ENCODE measurements at regions not wholly inside any gene's neighbourhood (a gene's known extent, or its start where the extent isn't known, plus 50 kb on each side); places are given as distances from the start of the nearest gene placed in this dataset.

- Histone ChIP-seq H3K4me1 (no peaks in the 10 kb centered on the region), H3K36me3 (ENCODE audit: control insufficient read depth, insufficient read depth, low read length) (no peaks in the 10 kb centered on the region), H3K9me3 (no peaks in the 10 kb centered on the region), H3K4me3 (ENCODE audit: low read depth, low read length) (no peak overlapping the region), H3K27me3 (replicated peaks; ENCODE audit: control insufficient read depth, insufficient read depth, low read length) (no peaks in the 10 kb centered on the region)
- H3K36me3 Mint-ChIP-seq (ENCODE audit: insufficient read depth, unreplicated experiment): no peaks in the 10 kb centered on the region
- no TSS peak for BruUV-seq (replicated peaks)
- intact Hi-C loops (cut with micrococcal nuclease; ENCODE audit: unreplicated experiment): no loop called here
- ChIA-PET POLR2A (no interaction called here), CTCF (no interaction called here)
- no peak for DNase-seq
- no peak overlapping the region for H3K27ac Mint-ChIP-seq (ENCODE audit: unreplicated experiment)
- H3K27me3 Mint-ChIP-seq (ENCODE audit: insufficient read depth, unreplicated experiment): no peaks in the 10 kb centered on the region
- no peak for TF ChIP-seq CTCF (IDR thresholded peaks at IDR 0.05; ENCODE audit: insufficient read depth in 1 of 2, low read depth in 1 of 2, low read length in 1 of 2, severe bottlenecking in 1 of 2, unreplicated experiment in 1 of 2)
- no peak overlapping the region for H3K4me3 Mint-ChIP-seq (ENCODE audit: unreplicated experiment)
- H3K4me1 Mint-ChIP-seq (ENCODE audit: low read depth, unreplicated experiment): no peaks in the 10 kb centered on the region
- H3K9me3 Mint-ChIP-seq (ENCODE audit: unreplicated experiment): peaks cover 18% of the 10 kb centered on the region
Observed at GRCh38 chr3:26358405-26358804, 264.2 kb upstream of the LRRC3B start.

GRCh38 chr3:26365706-26366105 is 256.9 kb upstream of the LRRC3B start:
- Mint-ChIP-seq H3K9me3 (ENCODE audit: unreplicated experiment) (peaks cover 39% of the 10 kb centered on the region), H3K4me3 (ENCODE audit: unreplicated experiment) (no peak overlapping the region), H3K27ac (ENCODE audit: unreplicated experiment) (no peak overlapping the region), H3K36me3 (ENCODE audit: insufficient read depth, unreplicated experiment) (no peaks in the 10 kb centered on the region), H3K27me3 (ENCODE audit: insufficient read depth, unreplicated experiment) (no peaks in the 10 kb centered on the region), H3K4me1 (ENCODE audit: low read depth, unreplicated experiment) (no peaks in the 10 kb centered on the region)
- no peaks in the 10 kb centered on the region for H3K4me1 ChIP-seq
- BruUV-seq (replicated peaks): no TSS peak
- H3K4me3 ChIP-seq (ENCODE audit: low read depth, low read length): no peak overlapping the region
- TF ChIP-seq CTCF (IDR thresholded peaks at IDR 0.05; ENCODE audit: insufficient read depth in 1 of 2, low read depth in 1 of 2, low read length in 1 of 2, severe bottlenecking in 1 of 2, unreplicated experiment in 1 of 2): no peak
- intact Hi-C loops (cut with micrococcal nuclease; ENCODE audit: unreplicated experiment): no loop called here
- ChIA-PET POLR2A (no interaction called here), CTCF (no interaction called here)
- no peaks in the 10 kb centered on the region for H3K9me3 ChIP-seq
- no peaks in the 10 kb centered on the region for H3K27me3 ChIP-seq (replicated peaks; ENCODE audit: control insufficient read depth, insufficient read depth, low read length)
- no peak for DNase-seq
- H3K36me3 ChIP-seq (ENCODE audit: control insufficient read depth, insufficient read depth, low read length): no peaks in the 10 kb centered on the region

- no peak for DNase-seq
- Histone ChIP-seq H3K9me3 (no peaks in the 10 kb centered on the region), H3K36me3 (ENCODE audit: control insufficient read depth, insufficient read depth, low read length) (no peaks in the 10 kb centered on the region), H3K27me3 (replicated peaks; ENCODE audit: control insufficient read depth, insufficient read depth, low read length) (no peaks in the 10 kb centered on the region), H3K4me1 (no peaks in the 10 kb centered on the region), H3K4me3 (ENCODE audit: low read depth, low read length) (no peak overlapping the region)
- Mint-ChIP-seq H3K4me1 (ENCODE audit: low read depth, unreplicated experiment) (no peaks in the 10 kb centered on the region), H3K27ac (ENCODE audit: unreplicated experiment) (no peak overlapping the region), H3K9me3 (ENCODE audit: unreplicated experiment) (peaks cover 33% of the 10 kb centered on the region), H3K4me3 (ENCODE audit: unreplicated experiment) (no peak overlapping the region), H3K36me3 (ENCODE audit: insufficient read depth, unreplicated experiment) (no peaks in the 10 kb centered on the region), H3K27me3 (ENCODE audit: insufficient read depth, unreplicated experiment) (peaks cover 2% of the 10 kb centered on the region)
- no peak for TF ChIP-seq CTCF (IDR thresholded peaks at IDR 0.05; ENCODE audit: insufficient read depth in 1 of 2, low read depth in 1 of 2, low read length in 1 of 2, severe bottlenecking in 1 of 2, unreplicated experiment in 1 of 2)
- POLR2A ChIA-PET: no interaction called here
- CTCF ChIA-PET: no interaction called here
- BruUV-seq (replicated peaks): no TSS peak
- intact Hi-C loops (cut with micrococcal nuclease; ENCODE audit: unreplicated experiment): no loop called here
Observed at GRCh38 chr3:26368312-26368711, 254.3 kb upstream of the LRRC3B start.

Measured in Caco-2 (cell line).